ENCODE measurements at regions not wholly inside any gene's neighbourhood (a gene's known extent, or its start where the extent isn't known, plus 50 kb on each side); places are given as distances from the start of the nearest gene placed in this dataset.

GRCh38 chr14:96727073-96727472, 70.1 kb upstream of the VRK1 start:
- intact Hi-C loops (cut with micrococcal nuclease): no loop called here

DNA sequence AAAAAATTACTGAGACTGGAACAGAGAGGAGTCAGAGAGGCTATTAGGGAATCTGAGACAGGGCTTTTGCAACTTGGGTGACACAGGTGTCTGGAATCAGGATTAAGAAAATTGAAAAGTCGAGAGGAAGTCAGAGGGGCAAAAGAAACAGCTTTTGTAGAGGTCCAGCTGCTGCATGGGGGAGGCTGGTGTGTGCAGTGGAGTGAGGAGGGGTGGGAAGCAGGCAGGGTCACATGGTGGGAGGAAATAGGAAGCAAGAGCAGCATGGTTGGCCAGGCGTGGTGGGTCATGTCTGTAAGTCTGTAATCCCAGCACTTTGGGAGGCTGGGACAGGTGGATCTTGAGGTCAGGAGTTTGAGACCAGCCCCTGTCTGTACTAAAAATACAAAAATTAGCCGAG, 69.7 kb upstream of the VRK1 start:
- intact Hi-C loops (cut with micrococcal nuclease): no loop called here

DNA sequence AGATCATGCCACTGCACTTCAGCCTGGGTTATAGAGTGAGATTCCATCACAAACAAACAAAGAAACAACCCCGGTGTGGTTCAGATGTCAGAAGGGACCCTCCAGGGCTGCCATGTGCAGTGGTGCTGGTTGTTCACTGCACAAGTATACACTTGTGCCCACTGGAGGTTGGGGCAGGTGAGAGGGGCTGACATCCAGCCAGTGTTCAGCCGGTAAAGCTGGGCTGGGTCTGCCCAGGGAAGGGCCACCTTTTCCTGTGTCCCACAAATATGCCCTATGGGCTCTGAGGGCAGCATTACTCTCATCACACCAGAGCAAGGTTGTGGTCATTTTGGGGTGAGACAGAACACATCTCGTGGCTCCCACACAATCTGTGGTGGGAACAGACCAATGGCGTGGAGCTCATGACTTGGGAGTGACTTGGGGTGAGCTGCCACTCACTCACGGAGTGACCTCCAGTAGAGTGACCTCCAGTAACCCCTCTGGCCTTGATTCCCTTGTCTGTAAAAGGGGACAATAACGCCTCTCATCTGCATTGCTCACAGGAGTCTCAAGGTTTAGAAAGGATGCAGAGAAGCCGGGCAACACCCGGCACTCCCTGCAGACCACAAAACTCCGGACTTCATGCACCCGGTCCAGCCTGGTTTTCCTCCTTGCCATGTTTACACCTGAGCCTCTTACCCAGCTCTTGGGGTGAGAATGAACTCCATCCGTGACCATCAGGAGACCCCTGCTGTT, 69.0 kb upstream of the VRK1 start:
- intact Hi-C loops (cut with micrococcal nuclease): no loop called here

DNA sequence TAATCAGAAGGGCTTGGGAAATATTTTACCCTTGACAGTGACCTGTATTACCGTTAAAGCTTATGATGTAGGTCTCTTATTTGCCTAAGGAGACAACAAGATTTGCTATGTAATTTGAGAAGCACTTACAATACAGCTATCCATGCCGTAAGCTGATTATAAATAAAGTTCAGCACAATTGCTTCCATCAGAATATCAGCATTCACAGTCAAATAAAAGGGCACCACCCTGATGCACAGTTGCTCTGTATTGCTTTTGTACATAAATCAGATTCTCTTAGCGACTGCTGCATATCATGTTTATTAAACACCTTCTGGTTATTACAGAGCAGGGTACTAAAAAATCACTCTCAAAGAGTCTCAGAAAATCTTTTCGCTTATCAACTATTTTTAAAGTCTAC, 67.3 kb upstream of the VRK1 start:
- intact Hi-C loops (cut with micrococcal nuclease): no loop called here

- intact Hi-C loops (cut with micrococcal nuclease): no loop called here
These were observed 66.8 kb upstream of the VRK1 start for GRCh38 chr14:96730386-96730785.

GRCh38 chr14:96734076-96734622, 63.0 kb upstream of the VRK1 start:
- intact Hi-C loops (cut with micrococcal nuclease): no loop called here

DNA sequence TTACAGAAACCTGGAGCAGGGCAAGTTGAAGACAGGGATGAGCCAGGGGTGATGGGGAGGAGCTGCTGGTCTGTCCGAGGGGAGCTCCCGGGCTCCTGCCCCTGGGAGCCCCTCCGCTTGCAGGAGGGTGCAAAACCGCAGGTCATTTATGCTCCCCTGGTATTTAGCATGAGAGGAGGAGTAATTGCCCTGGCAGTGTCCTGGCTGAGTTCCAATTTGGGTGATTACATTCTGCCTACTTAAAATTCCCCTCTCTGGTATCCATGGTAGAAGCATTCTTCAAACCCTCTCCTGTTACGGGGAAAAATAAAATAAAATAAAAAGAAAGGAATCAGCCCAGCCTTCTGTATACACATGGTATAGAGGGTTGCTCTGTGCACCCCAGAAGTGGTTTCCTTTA, 61.7 kb upstream of the VRK1 start:
- intact Hi-C loops (cut with micrococcal nuclease): no loop called here

DNA sequence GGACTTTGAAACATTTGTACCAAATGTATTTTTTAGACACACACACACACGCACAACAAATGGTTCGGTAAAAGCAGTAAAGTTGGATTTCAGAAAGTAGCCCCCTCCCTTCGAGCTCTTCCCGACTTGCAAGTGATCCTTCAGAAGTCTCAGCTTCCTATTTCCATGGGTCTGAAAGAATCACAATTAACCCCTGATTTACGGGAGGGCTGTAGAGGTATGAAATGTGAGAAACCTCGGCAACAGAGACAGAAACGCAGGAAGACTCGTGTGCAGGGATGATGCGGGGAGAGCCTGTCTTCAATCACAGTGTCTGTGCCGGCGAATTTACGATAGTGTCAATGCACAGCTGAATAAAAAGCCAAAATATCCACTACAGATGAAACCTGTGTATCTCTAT, 60.7 kb upstream of the VRK1 start:
- intact Hi-C loops (cut with micrococcal nuclease): no loop called here

DNA sequence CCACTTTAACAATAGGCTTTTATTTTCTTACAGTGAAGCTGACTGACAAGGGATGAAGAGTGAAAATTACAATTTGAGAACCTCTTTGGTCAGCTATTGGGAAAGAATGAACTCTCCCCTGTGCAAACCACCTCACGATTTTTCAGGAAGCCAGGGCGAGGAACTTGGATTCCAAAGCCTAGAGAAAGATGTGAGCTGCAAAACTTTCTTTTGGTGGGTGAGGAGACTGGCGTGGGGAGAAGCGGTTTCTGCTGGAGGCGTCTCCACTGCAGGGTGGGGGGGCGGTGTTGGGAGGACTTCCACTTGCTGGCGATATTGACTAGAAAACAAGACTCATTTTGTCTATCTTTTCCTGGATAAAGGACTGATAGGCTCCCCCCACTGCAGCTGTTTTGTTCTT, 59.3 kb upstream of the VRK1 start:
- intact Hi-C loops (cut with micrococcal nuclease): no loop called here

DNA sequence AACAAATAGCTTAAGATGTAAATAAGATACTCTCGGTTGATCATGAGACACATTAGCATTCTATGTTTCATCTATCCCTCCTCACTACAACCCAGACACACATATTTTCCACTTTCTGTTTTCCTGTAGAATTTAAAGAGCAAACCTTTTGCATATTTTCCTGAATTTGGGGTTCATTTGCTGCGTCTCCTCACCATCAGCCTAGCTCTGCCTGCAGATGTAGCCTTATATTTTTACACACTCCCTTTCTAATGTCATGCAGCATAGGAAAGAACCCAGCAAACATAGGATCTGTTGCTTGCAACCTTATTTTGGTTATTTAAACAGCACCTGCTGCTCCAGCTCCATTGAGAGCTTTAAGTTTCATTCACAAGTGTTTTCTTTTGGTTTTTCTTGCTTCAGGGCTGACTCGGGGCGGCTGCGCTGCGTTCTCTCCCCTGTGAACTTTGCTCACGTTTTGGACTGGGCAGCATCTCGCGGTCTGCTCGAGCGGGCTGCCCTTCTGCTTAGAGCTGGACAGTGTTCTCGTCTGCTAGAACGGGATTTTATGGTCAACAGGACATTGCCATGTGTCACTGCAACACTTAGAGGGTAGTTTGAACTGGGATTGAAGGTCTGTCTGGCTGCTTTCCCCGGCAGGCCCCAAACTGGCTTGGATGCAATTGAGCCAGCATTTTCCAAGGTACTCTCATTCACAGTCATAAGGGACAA, 57.8 kb upstream of the VRK1 start:
- intact Hi-C loops (cut with micrococcal nuclease): no loop called here

DNA sequence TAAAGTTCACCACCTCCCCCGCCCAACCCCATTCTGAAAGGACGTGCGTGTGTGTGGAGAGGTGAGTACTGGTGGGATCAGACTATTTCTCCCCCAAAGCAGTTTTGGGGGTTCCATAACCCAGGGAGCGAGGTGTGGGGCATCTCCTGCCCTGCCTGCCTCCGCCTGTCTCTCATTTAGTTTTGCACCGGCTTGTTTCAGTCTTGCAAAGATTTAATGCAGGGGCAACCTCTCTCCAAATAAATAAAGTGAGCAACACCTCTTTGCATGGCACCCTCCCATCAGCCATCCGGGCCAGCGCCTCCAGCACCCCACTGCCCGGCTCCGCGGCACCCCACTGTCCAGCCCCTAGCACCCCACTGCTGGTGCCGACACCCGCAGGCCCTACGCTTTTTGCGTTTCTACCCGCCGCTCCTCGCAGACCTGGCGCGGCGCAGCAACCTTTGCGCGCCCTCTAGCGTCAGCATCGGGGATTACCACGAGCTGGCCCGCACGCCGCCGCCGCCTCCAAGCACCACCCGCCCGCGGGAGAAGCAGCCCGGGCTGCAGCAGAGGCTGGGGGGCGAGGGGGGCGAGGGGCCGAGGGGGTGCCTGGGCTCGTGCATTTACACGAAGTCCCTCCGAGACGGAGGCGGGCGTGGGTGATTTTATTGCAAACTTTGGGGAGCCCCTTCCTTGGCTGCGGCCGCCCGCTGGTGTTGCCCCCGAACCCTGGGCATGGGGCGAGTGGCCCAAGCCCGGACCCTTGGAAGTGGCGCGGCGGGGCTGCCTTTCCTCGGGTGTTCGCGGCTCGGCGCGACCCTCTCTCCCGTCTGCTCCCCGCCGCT, 55.8 kb upstream of the VRK1 start:
- intact Hi-C loops (cut with micrococcal nuclease): loop anchor here (1.0 kb wide), 2 partner anchors 157 to 174 kb away; no protein-coding TSS in a partner anchor

DNA sequence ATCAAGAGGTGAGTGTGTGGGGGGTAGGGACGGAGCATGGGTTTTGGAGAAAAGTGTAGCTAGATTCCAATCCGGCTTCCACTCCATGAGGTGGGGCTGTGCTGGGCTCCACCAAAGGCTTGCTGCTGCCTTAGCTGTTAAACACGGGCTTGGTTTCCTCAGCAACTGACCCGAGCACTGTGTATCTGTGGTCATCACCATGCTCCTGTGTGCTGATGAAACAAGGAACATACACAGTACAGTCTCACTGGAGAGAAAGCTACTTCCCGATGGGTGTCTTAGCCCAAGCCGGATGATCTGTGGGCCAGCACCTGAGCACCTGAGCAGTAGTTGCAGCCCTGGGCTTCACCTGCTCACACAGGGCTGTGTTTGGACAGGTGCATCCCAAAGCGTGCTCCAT, 52.9 kb upstream of the VRK1 start:
- intact Hi-C loops (cut with micrococcal nuclease): no loop called here

DNA sequence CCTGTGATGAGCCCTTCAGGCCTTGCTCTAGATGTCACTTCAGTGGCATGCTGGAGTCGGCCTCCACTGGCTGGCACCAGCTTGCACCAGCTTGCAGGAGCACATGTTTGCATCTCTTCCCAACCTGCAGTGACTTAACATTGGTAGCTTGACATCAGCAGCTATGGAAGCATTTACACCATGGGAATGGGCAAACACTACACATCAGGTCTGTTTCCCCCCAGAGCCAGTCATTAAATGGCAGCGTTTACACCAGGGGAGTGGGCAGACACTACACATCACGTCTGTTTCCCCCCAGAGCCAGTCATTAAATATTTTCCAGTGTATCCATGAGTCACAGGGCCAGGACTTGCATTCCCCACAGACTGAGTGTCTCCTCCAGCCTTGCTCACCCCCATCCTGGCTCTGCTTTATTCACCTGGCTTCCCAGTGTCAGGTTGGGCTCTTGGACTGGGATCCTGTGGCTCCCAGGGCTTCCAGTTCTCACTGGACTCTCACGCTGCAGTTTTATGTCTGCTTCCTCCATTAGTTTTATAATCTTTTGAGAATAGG, 51.6 kb upstream of the VRK1 start:
- intact Hi-C loops (cut with micrococcal nuclease): no loop called here

GRCh38 chr14:96746101-96746500, 51.1 kb upstream of the VRK1 start:
- intact Hi-C loops (cut with micrococcal nuclease): no loop called here

DNA sequence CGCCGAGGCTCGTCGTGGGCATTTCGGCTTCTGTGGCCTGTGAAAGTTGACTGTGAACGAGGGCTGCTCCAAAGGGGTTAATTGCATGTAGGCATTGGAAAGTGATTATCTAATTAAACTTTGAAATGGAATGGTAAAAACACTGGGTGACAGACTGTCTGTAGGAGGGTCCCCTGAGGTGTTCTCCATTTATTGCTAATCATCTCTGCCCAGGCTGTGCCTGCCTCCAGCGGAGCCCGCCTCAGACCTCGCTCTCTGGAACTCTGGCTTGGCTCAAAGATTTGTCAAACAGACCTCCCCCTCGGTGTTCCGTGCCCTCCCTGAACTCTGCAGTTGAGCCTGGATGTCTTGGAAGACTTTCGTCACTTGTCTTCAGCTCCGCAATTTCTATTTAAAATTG, 50.2 kb upstream of the VRK1 start:
- intact Hi-C loops (cut with micrococcal nuclease): no loop called here
